Activated CD8-positive, alpha-beta memory T cell treated with anti-CD3 and anti-CD28 coated beads for 4 hours (primary cell): ENCODE measurements at regions not wholly inside any gene's neighbourhood (a gene's known extent, or its start where the extent isn't known, plus 50 kb on each side); places are given as distances from the start of the nearest gene placed in this dataset.

Source experiments
- DNase-seq, 2 donors: peaks; one replicate each; pipeline ENCODE4 v3.0.0-alpha.2; 2020; ENCODE audit warnings: low read depth in 2 of 2

DNA sequence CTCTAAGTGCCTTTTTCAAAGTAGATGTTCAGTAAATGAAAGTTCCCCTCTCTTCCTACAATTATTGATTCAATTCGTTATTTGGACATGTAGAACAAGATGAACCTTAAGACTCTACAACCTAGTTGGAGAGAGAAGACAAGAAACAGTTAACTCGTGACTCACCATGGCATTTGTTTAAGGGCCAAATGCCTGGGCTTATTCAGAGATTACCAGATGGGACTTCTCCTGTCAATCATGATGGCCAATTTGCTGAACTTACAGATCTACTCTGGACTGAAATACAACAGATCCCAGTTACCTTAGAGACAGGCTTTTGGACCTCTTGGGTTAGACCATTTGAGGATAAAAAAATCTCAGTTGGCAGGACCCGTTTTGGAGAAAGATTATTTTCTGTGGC is 93.5 kb downstream of the C1orf94 start:
- DNase-seq: no peak

DNA sequence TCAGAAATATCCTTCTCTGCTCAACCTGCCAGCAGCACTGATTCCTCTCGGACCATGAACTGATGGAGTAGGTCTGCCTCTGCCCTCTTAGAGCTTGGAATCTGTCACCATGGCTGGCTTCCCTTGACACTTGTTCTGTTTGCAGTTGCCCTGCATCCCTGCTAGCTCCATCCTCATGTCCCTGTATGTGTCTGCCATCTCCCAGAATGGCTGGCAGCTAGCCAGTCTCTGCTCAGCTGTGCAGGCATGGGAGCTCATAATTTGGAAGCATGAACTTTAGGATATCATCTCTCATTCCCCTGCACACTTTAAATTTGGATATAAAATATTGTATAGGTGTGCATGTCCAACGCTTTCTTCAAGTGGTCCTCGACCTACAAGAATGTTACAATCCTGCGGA is 95.4 kb downstream of the C1orf94 start:
- no peak for DNase-seq

GRCh38 chr1:34275150-34275549 is 98.4 kb downstream of the C1orf94 start:
- no peak for DNase-seq

DNA sequence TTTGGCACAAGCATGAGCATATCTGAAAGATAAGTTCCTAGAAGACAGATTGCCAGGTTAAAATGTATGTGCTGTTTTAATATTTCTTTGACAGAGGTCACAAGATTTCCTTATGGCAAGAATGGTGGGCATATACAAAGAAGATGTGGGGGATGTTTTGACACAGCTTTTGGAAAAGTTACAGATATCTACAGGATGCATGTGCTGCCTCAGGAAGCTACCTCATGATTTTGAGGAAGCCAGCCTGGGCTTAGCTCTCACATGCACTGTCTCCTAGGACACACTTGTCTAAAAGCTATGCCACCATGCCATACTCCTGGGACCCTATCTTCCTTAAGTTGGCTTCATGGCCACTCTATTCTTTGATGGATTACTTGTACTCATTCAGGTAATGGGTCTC is 99.9 kb downstream of the C1orf94 start:
- DNase-seq: no peak

GRCh38 chr1:34277150-34277549 is 100.4 kb downstream of the C1orf94 start:
- DNase-seq: no peak

GRCh38 chr1:34278211-34278610 is 101.5 kb downstream of the C1orf94 start:
- no peak for DNase-seq

DNA sequence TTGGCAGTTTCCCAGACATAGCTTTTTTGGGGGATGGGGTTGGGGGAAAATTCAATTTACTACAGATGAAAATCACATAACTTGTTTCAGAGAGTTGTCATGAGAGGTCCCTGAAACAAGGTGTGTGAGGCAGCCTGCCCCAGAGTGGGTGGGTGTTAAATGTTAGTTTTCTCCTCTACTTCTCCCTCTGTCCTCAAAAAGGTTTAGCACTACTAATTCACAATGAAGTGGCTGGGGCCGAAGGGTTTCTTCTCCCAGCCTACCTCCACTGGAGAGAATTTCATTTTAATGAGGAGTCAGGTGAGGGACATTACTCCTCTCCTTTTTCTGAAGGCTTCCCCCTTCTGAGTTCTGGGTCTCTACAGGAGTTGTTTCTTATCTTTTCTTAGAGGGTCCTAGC is 103.3 kb downstream of the C1orf94 start:
- no peak for DNase-seq

GRCh38 chr1:34280509-34280908 is 103.8 kb downstream of the C1orf94 start:
- no peak for DNase-seq

- no peak for DNase-seq
Measured at GRCh38 chr1:34283142-34283541, 106.4 kb downstream of the C1orf94 start.

DNA sequence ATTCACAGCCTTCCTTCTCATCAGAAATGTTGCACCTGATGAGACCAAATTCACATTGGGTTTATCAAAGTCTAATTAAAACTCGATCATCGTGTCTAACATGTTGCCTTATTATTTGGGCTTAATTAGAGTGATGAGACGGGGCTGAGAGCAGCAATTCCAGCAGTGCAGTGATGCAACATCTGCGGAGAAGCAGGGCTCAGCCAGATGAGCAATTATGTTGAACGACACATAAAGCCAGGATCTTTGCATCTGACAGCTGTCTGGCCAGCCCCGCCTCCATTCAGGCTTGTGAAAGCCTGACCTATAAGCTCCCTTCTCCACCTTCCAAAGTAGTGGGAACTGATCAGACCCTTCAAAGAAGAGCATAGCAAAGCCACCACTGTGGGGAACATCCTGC is 109.8 kb downstream of the C1orf94 start:
- DNase-seq: no peak

DNA sequence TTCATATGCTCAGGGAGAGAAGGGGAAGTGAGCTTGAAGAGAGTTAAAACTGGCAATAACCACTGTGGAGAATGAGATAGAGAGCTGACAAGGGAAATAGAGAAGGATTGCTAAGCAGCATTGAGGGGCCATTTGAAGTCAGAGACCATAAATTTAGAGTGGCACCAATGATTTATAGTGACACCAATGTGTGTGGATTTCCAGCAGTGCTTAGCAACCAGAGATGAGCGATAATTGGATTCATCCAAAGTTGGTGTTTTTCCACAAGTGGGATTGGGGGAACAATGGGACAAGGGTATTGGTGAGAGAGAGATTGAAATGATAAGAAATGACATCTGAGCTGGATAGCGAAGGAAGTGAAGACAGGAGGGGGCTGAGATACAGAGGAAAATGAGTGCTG is 114.1 kb downstream of the C1orf94 start:
- DNase-seq: no peak

DNA sequence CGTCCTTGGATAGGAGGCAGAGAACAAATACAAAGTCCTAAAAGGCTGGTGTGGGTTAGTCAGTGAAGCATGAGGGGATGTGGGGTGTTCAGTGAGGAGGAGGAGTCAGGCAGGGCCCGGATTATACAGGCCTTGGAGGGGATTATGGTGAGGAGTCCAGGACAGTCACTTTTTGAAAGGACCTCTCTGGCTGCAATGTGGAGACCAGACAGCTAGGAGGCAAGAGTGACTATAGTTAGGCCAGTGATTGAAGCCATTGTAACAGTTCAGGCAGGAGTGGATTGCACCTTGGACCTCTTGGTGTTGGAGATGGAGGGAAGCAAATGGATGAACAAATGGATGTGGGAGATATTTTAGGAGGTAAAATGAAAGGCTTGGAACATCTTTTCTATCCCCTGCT is 115.8 kb downstream of the C1orf94 start:
- no peak for DNase-seq

DNA sequence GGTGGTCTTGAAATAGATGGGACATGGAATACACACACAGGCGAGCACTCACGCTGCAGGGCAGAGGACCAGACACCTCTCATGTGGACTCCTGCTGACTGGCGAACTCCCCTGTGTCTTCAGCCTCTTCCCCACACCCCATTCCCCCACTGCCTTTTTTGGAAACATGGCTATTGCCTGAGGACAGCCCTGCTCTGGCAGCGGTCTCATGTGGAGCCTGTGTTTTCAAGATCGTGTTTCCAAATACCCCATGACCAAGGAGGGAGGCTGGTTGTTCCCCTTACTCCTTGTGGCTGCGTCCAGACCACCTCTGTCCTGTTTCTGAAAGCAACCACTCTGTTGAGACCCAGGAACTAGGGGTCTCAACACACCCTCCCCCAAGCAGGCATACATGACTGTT is 119.4 kb downstream of the C1orf94 start:
- DNase-seq: no peak

DNA sequence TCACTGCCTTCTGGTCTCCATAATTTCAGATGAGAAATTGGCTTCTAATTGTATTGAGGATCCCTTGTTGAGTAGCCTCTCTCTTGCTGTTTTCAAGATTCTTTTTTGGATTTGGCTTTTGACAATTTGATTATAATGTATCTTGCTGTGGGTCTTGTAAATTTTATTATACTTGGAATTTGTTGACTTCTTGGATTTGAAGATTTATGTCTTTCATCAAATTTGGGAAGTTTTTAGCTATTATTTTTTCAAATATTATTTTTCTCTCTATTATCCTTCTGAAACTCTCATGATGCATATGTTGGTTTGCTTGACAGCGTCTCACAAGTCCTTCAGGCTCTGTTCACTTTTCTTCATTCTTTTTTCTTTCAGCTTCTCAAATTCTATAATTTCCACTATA is 126.1 kb downstream of the C1orf94 start:
- no peak for DNase-seq

DNA sequence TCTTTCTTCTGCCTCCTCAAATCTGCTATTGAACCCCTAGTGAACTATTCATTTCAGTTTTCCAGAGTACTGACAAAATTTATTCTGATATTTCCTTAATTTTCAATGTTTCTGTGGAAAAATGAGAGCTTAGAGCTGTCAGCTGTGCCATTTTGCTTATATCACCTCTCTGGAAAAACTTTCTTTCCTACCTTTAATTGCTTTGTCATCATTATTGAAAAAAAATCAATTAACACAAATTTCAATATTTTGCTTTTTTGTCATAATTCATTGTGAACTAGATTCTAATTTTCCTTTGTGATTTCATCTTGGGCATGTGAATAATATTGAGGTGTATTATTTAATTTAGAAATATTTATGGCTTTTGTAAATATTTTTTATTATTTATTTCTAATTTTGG is 126.5 kb downstream of the C1orf94 start:
- DNase-seq: no peak

GRCh38 chr1:34306568-34306967 is 129.9 kb downstream of the C1orf94 start:
- no peak for DNase-seq

GRCh38 chr1:34312359-34312758 is 135.7 kb downstream of the C1orf94 start:
- no peak for DNase-seq

DNA sequence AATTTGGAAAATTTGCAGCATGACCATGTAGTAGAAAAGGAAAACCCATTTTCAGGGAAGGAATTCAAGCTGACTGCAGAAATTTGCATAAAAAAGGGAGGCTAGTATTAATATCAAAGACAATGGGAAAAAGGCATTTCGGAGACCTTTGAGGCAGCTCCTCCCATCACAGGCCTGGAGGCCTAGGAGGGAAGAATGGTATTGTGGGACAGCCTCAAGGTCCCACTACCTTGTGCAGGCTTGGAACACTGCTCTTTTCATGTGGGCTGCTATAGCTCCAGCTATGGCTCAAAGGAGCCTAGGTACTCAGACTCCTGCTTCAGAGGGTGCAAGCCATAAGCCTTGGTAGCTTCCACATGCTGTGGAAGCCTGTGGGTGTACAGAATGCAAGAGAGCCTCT is 139.3 kb downstream of the C1orf94 start:
- no peak for DNase-seq

- no peak for DNase-seq
Measured at GRCh38 chr1:34316773-34317172, 140.1 kb downstream of the C1orf94 start.

DNA sequence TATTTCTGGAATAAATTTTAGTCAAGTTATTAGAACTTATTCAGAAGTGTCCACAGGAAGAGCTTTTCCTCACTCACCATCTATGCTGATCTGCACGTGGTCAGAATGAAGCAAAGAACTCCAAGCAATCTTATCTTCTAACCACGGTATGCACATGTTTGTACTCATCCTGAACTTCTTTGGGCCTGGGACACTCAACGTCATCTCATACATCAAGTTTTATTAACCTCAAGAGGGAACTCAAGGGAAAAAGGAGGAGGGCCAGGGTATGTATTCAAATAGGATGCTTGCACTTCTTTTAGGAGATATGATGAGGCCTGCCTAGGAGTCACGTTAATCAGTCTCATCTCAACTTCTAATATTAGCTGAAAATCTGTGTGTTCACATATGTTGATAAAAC is 142.5 kb downstream of the C1orf94 start:
- no peak for DNase-seq

DNA sequence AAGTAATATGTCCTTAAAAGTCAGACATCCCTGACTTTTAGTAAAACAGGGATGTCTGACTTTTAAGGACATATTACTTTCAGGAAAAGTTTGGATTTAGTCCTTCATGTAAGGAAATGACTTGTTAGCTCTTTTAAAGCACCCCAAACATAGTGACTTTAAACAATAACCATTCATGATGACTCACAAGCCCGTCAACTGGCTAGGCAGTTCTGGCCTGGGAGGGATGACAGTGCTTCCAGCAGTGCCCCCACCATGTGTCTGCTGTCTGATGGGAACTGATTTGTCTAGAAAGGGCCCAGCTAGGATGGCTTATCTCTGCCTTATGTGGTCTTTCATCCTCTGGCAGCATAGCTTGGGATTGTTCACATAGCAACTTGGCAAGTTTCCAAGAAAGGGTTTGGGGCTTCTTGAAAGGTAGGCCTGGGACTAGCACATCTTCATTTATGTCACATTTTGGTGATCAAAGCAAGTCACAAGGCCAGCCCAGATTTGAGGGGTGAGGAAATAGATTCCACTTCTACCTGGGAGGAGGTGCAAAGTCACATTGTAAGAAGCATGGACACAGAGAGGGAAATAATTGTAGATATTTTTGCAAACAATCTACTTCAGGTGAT is 143.5 kb downstream of the C1orf94 start:
- no peak for DNase-seq

- DNase-seq: no peak
Measured at GRCh38 chr1:34322969-34323368, 146.3 kb downstream of the C1orf94 start.

GRCh38 chr1:34324879-34325440 is 148.3 kb downstream of the C1orf94 start:
- DNase-seq: no peak

- no peak for DNase-seq
Measured at GRCh38 chr1:34328281-34328799, 151.6 kb downstream of the C1orf94 start.
